GM20000 (cell line): ENCODE measurements at regions not wholly inside any gene's neighbourhood (a gene's known extent, or its start where the extent isn't known, plus 50 kb on each side); places are given as distances from the start of the nearest gene placed in this dataset.
"Not testable (repeated sequence)": the region's sequence is repeated elsewhere in the genome, so short reads cannot be mapped to it uniquely, and the experiment has no call there.

Experiments
- DNase-seq: peaks from one replicate; pipeline ENCODE4 v3.0.0; 2012; ENCODE audit warnings: low spot score
- CTCF ChIP-seq: IDR thresholded peaks from 2 replicates; pipeline ENCODE4 v1.5.1; 2012; ENCODE audit warnings: mild to moderate bottlenecking, control low read depth; ENCODE audit errors: extremely low read depth, missing control alignments

- no peak for DNase-seq
- no peak for TF ChIP-seq CTCF
Measured at GRCh38 chr18:46236156-46236555, 132.0 kb downstream of the HAUS1 start.

DNA sequence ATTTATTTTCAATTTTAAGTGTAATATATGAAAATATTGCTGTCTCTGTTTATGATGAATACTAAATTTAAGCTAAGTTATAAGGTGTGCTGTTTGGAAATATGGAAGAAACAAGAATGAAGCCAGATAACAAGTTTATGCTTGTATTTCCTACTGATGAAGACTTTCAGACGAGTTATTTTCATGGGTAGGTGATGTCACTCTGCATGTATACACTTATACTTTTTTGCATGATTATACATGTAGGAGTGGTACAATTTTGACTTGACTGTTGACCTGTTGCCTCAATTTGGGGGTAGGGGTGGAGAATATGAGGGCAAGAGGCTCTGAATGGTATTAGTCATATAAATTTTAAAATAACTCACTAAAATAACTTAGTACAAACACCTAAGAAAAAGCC, 133.7 kb downstream of the HAUS1 start:
- TF ChIP-seq CTCF, result no peak
- DNase-seq, result no peak

- no peak for DNase-seq
- no peak for TF ChIP-seq CTCF
Measured at GRCh38 chr18:46239549-46239948, 135.4 kb downstream of the HAUS1 start.

DNA sequence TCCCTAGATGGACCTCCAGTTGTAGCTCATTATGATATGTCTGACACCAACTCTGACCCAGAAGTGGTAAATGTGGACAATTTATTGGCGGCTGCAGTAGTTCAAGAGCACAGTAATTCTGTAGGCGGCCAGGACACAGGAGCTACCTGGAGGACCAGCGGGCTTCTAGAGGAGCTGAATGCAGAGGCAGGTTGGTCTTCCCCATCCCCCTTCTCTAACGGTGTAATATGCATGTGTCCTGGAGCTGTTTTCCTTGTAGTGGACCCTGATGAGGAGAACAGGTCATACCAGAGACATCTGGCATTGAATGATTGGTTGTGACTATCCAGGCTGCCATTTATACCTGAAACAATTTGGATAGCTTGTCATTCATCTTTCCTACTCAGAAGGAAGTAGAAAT, 135.8 kb downstream of the HAUS1 start:
- no peak for TF ChIP-seq CTCF
- DNase-seq, result no peak

DNA sequence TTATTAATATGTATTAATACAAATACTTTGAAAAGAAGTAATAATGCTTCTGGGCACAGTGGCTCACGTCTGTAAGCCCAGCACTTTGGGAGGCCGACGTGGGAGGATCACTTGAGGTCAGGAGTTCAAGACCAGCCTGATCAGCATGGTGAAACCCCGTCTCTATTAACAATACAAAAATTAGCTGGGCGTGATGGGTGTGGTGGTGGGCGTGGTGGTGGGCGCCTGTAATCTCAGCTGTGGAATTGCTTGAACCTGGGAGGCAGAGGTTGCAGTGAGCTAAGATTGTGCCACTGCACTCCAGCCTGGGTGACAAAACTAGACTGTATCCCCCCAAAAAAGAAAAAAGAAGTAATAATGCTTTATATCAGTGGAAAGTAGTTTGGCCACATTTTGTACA, 137.2 kb downstream of the HAUS1 start:
- DNase-seq, result not testable (repeated sequence)

GRCh38 chr18:46242183-46242582, 138.0 kb downstream of the HAUS1 start:
- TF ChIP-seq CTCF, result no peak
- no peak for DNase-seq

- TF ChIP-seq CTCF, result no peak
Measured at GRCh38 chr18:46243095-46243494, 138.9 kb downstream of the HAUS1 start.

GRCh38 chr18:46243673-46244072, 139.5 kb downstream of the HAUS1 start:
- no peak for TF ChIP-seq CTCF

More at GRCh38 chr18:46243095-46243494, 138.9 kb downstream of the HAUS1 start:
- DNase-seq, result no peak

More at GRCh38 chr18:46243673-46244072, 139.5 kb downstream of the HAUS1 start:
- DNase-seq, result no peak
